ENCODE measurements at regions not wholly inside any gene's neighbourhood (a gene's known extent, or its start where the extent isn't known, plus 50 kb on each side); places are given as distances from the start of the nearest gene placed in this dataset.

DNA sequence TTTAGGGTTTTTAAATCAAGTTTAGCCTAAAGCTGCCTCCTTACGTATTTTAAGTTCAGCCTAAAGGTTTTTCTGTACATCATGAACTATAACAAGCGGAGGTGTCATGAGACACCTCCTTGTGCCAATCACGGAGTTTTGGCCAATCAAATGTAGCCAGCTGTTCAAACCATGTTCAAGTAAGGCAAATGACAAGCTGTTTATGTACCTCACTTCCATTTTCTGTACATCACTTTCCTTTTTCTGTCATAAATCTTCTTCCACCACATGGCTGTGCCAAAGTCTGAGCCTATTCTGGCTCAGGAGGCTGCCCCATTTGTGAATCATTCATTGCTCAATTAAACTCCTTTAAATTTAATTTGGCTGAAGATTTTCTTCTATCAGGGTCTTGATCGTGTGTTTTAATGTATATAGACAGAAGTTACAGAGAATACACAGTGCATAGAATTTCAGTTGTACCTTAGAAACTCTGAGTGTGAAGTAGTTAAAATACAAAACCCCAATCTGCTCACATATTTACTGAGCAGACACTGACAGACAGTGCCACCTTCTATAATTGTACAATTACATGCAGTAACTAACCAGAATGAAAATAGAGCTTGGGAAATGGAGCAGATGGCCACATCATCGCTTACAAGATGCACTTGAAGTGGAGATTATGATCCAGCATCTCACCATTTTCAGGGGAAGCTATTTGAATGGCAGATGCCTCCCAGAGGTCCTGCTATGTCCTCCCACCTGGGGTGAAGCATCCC lies 76.9 kb upstream of the LANCL2 start:
- peaks cover 25% of the 10 kb centered on the region for H3K27me3 ChIP-seq
- H3K9me3 ChIP-seq, result no peaks in the 10 kb centered on the region
- no peaks in the 10 kb centered on the region for H3K4me1 ChIP-seq (ENCODE audit: control insufficient read depth in 1 of 2, insufficient read depth in 1 of 2, low read depth in 1 of 2, low read length in 1 of 2)
- TF ChIP-seq, protein P1, sequence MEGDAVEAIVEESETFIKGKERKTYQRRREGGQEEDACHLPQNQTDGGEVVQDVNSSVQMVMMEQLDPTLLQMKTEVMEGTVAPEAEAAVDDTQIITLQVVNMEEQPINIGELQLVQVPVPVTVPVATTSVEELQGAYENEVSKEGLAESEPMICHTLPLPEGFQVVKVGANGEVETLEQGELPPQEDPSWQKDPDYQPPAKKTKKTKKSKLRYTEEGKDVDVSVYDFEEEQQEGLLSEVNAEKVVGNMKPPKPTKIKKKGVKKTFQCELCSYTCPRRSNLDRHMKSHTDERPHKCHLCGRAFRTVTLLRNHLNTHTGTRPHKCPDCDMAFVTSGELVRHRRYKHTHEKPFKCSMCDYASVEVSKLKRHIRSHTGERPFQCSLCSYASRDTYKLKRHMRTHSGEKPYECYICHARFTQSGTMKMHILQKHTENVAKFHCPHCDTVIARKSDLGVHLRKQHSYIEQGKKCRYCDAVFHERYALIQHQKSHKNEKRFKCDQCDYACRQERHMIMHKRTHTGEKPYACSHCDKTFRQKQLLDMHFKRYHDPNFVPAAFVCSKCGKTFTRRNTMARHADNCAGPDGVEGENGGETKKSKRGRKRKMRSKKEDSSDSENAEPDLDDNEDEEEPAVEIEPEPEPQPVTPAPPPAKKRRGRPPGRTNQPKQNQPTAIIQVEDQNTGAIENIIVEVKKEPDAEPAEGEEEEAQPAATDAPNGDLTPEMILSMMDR (IDR thresholded peaks at IDR 0.05), result no peak
- H3K4me3 ChIP-seq (ENCODE audit: low read depth in 1 of 2, low read length in 1 of 2), result no peak overlapping the region
- no peaks in the 10 kb centered on the region for H3K36me3 ChIP-seq
- no peak overlapping the region for H3K27ac ChIP-seq

- H3K9me3 ChIP-seq, result no peaks in the 10 kb centered on the region
- peaks cover 34% of the 10 kb centered on the region for H3K27me3 ChIP-seq
- TF ChIP-seq, protein P1 (IDR thresholded peaks at IDR 0.05), result no peak
- H3K27ac ChIP-seq, result no peak overlapping the region
- no peaks in the 10 kb centered on the region for H3K4me1 ChIP-seq (ENCODE audit: control insufficient read depth in 1 of 2, insufficient read depth in 1 of 2, low read depth in 1 of 2, low read length in 1 of 2)
- no peaks in the 10 kb centered on the region for H3K36me3 ChIP-seq
- no peak overlapping the region for H3K4me3 ChIP-seq (ENCODE audit: low read depth in 1 of 2, low read length in 1 of 2)
Measured at GRCh38 chr7:55296070-55296469, 69.1 kb upstream of the LANCL2 start.

- Histone ChIP-seq H3K4me1 (ENCODE audit: control insufficient read depth in 1 of 2, insufficient read depth in 1 of 2, low read depth in 1 of 2, low read length in 1 of 2) (no peaks in the 10 kb centered on the region), H3K4me3 (ENCODE audit: low read depth in 1 of 2, low read length in 1 of 2) (no peak overlapping the region), H3K36me3 (no peaks in the 10 kb centered on the region), H3K9me3 (no peaks in the 10 kb centered on the region), H3K27ac (no peak overlapping the region), H3K27me3 (peaks cover 41% of the 10 kb centered on the region)
- TF ChIP-seq, protein P1 (IDR thresholded peaks at IDR 0.05), result no peak
Measured at GRCh38 chr7:55299273-55299967, 65.7 kb upstream of the LANCL2 start.

DNA sequence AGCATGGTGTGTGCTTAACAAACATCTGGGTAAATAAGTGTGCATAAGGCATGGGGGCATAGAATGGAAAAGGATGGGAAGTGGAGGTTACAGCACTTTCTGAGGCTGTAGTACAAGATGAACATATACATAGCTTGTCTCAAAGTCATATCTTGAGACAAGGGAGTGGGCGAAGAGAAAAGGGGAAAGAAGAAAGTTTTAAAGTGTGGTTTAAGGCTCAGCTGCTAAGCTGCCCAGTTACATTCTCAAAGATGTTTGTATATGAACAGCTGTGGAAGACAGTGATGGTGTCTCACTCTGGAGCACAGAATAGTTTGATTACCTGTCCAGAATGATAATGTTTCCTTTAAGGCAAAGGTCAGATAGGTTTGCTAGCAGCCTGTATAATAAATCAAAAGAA lies 61.9 kb upstream of the LANCL2 start:
- TF ChIP-seq, protein P1 (IDR thresholded peaks at IDR 0.05), result no peak
- Histone ChIP-seq H3K27me3 (peaks cover 50% of the 10 kb centered on the region), H3K9me3 (no peaks in the 10 kb centered on the region), H3K4me3 (ENCODE audit: low read depth in 1 of 2, low read length in 1 of 2) (no peak overlapping the region), H3K4me1 (ENCODE audit: control insufficient read depth in 1 of 2, insufficient read depth in 1 of 2, low read depth in 1 of 2, low read length in 1 of 2) (peaks cover 0 to 14% of the 10 kb centered on the region in 2 experiments), H3K27ac (no peak overlapping the region), H3K36me3 (no peaks in the 10 kb centered on the region)

- Histone ChIP-seq H3K36me3 (no peaks in the 10 kb centered on the region), H3K27ac (no peak overlapping the region), H3K4me3 (ENCODE audit: low read depth in 1 of 2, low read length in 1 of 2) (no peak overlapping the region), H3K4me1 (ENCODE audit: control insufficient read depth in 1 of 2, insufficient read depth in 1 of 2, low read depth in 1 of 2, low read length in 1 of 2) (peaks cover 9 to 23% of the 10 kb centered on the region in 2 experiments), H3K27me3 (peaks cover 50% of the 10 kb centered on the region), H3K9me3 (no peaks in the 10 kb centered on the region)
- TF ChIP-seq, protein P1 (IDR thresholded peaks at IDR 0.05), result no peak
Measured at GRCh38 chr7:55304018-55304762, 60.9 kb upstream of the LANCL2 start.

All from neutrophil (primary cell).